Nephron (organoid): ENCODE measurements at regions not wholly inside any gene's neighbourhood (a gene's known extent, or its start where the extent isn't known, plus 50 kb on each side); places are given as distances from the start of the nearest gene placed in this dataset.

Experiments used
- H3K27ac Mint-ChIP-seq, 3 experiments: 2 replicates each; pipeline ENCODE4 v1.8.0; 2020; ENCODE audit warnings: mixed read lengths in 3 of 3, mild to moderate bottlenecking in 2 of 3, moderate library complexity in 1 of 3
- H3K27me3 Mint-ChIP-seq: 2 replicates; pipeline ENCODE4 v1.8.0; 2021; ENCODE audit warnings: low read depth, mild to moderate bottlenecking, moderate library complexity, mixed read lengths
- H3K36me3 Mint-ChIP-seq: 2 replicates; pipeline ENCODE4 v1.8.0; 2020; ENCODE audit warnings: low read depth, mixed read lengths
- H3K4me1 Mint-ChIP-seq: 2 replicates; pipeline ENCODE4 v1.8.0; 2020; ENCODE audit warnings: mixed read lengths
- H3K4me3 Mint-ChIP-seq, 3 experiments: 2 replicates each; pipeline ENCODE4 v1.8.0; 2020; ENCODE audit warnings: mild to moderate bottlenecking in 3 of 3, mixed read lengths in 3 of 3, moderate library complexity in 2 of 3
- H3K9me3 Mint-ChIP-seq: 2 replicates; pipeline ENCODE4 v1.8.0; 2020; ENCODE audit warnings: mixed read lengths
- TF ChIP-seq, protein P1 (sequence below), 3 experiments: fragments of 200-600 bp; sonication (generic); IDR thresholded peaks; one replicate each; pipeline ENCODE4 v1.5.0; 2021; ENCODE audit warnings: antibody characterized with exemption in 3 of 3; ENCODE audit not compliant: unreplicated experiment in 3 of 3

DNA sequence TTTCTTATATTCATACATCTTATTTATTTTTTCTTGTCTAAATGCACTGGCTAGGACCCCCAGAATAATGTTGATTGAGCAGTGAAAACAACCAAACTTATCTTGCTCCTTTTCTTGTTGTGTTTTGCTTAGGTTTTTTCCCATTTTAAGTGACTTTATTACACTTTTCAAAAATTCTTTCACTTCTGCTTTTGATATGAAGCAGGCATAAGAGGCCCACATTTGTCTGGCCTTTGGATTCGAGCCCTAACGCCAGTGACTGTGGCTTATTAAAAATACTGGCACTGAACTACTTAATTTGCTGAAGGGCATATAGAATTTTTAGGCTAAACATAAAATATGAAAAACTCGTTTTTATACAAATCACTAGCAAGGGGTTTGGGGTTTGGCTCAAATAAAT, 197.0 kb downstream of the ASB9 start:
- no peak overlapping the region for H3K4me3 Mint-ChIP-seq

DNA sequence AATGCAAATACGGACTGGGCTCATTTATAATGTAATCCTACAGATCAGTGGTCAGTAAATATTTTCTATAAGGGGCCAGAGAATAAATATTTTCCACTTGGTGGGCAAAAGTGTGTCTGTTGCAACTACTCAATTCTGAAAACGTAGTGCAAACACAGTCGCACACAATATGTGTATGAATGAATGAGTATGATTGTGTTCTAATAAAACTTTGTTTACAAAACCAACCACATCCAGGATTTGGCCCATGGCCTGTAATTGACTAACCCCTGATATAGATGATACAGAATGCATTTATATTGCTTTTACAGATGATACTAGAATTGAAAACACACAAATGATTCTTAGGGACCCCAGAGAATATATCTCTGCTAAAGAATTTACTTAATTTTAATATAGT, 197.6 kb downstream of the ASB9 start:
- no peaks in the 10 kb centered on the region for H3K4me1 Mint-ChIP-seq
- H3K27ac Mint-ChIP-seq = no peak overlapping the region
- no peaks in the 10 kb centered on the region for H3K36me3 Mint-ChIP-seq
- TF ChIP-seq, protein P1, sequence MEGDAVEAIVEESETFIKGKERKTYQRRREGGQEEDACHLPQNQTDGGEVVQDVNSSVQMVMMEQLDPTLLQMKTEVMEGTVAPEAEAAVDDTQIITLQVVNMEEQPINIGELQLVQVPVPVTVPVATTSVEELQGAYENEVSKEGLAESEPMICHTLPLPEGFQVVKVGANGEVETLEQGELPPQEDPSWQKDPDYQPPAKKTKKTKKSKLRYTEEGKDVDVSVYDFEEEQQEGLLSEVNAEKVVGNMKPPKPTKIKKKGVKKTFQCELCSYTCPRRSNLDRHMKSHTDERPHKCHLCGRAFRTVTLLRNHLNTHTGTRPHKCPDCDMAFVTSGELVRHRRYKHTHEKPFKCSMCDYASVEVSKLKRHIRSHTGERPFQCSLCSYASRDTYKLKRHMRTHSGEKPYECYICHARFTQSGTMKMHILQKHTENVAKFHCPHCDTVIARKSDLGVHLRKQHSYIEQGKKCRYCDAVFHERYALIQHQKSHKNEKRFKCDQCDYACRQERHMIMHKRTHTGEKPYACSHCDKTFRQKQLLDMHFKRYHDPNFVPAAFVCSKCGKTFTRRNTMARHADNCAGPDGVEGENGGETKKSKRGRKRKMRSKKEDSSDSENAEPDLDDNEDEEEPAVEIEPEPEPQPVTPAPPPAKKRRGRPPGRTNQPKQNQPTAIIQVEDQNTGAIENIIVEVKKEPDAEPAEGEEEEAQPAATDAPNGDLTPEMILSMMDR (IDR thresholded peaks at IDR 0.05; ENCODE audit: unreplicated experiment in 3 of 3) = no peak
- H3K27me3 Mint-ChIP-seq = no peaks in the 10 kb centered on the region
- peaks cover 4% of the 10 kb centered on the region for H3K9me3 Mint-ChIP-seq
- H3K4me3 Mint-ChIP-seq = no peak overlapping the region

More for the DNA sequence above, 197.0 kb downstream of the ASB9 start:
- Mint-ChIP-seq H3K4me1 (no peaks in the 10 kb centered on the region), H3K27ac (no peak overlapping the region), H3K27me3 (no peaks in the 10 kb centered on the region), H3K9me3 (peaks cover 4% of the 10 kb centered on the region), H3K36me3 (no peaks in the 10 kb centered on the region)
- TF ChIP-seq, protein P1 (IDR thresholded peaks at IDR 0.05; ENCODE audit: unreplicated experiment in 3 of 3) = no peak

DNA sequence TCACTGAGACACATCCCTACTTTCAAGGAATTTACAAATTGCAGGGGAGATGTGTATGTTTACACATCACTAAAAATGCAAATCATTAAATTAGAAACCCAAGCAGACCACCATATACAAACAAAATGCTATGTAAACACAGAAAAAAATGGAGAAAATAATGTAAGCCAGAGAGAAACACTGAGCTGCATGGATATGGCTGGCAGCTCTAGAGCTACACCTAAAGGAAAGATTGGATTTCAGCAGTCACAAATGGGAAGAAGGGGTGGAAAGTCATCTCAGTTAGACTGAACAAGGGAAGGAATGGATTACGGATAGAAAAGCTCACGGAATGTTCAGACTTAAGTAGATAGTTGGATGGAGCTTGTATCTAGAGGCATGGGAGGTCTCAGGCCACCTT, 186.3 kb downstream of the MOSPD2 start:
- Mint-ChIP-seq H3K9me3 (peaks cover 5% of the 10 kb centered on the region), H3K27ac (no peak overlapping the region), H3K4me1 (no peaks in the 10 kb centered on the region), H3K36me3 (no peaks in the 10 kb centered on the region), H3K4me3 (no peak overlapping the region), H3K27me3 (no peaks in the 10 kb centered on the region)
- TF ChIP-seq, protein P1 (IDR thresholded peaks at IDR 0.05; ENCODE audit: unreplicated experiment in 3 of 3) = no peak

DNA sequence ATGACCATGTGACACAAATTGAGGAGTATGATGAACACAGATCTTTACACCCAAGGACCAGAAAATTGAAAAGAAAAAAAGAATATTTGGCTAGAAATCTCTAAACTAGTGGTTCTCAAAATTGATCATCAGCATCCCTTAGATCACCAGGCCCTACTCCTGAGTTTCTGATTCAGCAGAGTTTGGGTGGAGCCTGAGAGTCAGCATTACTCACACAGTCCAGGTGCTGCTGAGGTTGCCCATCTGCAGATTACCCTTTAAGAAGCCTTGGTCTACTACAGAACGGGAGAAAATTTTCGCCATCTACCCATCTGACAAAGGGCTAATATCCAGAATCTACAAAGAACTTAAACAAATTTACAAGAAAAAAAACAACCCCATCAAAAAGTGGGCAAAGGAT, 182.8 kb downstream of the MOSPD2 start:
- Mint-ChIP-seq H3K4me1 (no peaks in the 10 kb centered on the region), H3K9me3 (peaks cover 3% of the 10 kb centered on the region), H3K36me3 (no peaks in the 10 kb centered on the region), H3K4me3 (no peak overlapping the region), H3K27ac (no peak overlapping the region), H3K27me3 (no peaks in the 10 kb centered on the region)
- TF ChIP-seq, protein P1 (IDR thresholded peaks at IDR 0.05; ENCODE audit: unreplicated experiment in 3 of 3) = no peak

DNA sequence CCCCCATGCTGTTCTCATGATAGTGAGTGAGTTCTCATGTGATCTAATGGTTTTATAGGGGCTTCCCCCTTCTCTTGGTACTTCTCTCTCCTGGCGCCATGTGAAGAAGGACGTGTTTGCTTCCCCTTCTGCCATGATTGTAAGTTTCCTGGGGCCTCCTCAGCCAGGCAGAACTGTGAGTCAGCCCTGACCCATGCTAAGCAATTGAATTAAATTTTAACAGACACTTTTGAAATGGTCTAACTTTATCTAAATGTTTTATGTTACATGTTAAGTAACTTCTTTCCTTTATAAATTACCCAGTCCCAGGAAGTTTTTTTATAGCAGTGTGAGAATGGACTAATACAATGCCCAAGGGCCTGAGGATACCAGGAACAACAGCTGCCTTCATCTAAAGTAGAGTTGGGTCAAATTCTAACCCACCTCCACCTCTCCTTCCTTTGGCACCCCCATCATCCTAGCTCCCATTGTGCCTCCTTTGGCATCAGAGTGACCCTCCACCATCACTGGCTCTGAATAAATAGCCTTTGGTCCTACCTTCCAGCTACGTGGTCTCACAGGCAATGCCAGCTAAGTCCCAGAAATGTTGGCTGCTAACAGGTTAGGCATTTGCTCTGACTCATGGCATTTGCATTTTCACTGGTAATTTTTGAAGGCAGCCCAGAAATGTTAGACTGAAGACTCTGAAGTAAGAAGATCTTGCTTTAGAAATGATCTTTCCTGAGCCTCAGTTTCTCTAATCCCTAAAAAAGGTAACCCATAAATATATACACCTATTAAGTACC, 182.1 kb downstream of the MOSPD2 start:
- H3K36me3 Mint-ChIP-seq = no peaks in the 10 kb centered on the region
- peaks cover 7% of the 10 kb centered on the region for H3K9me3 Mint-ChIP-seq
- TF ChIP-seq, protein P1 (IDR thresholded peaks at IDR 0.05; ENCODE audit: unreplicated experiment in 3 of 3) = no peak
- no peak overlapping the region for H3K4me3 Mint-ChIP-seq
- no peaks in the 10 kb centered on the region for H3K4me1 Mint-ChIP-seq
- H3K27ac Mint-ChIP-seq = no peak overlapping the region
- no peaks in the 10 kb centered on the region for H3K27me3 Mint-ChIP-seq

DNA sequence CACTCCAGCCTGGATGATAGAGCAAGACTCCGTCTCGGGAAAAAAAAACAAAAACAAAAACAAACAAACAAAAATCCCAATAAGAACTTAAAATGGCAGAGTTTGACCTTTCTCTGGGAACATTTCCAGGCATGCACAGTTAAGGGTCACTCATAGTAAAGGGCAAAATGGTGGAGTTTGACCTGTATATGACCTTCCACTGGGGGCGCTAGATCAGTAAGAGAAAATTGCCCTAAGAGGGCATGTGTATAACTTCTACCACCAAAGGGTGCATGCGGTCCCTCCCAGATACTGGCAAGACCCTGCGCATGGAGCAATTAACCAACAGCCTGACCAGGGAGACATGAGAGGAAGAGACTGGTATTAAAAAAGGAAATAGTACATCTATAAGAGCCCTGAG, 177.2 kb downstream of the MOSPD2 start:
- no peaks in the 10 kb centered on the region for H3K36me3 Mint-ChIP-seq
- H3K27ac Mint-ChIP-seq = no peak overlapping the region
- no peak overlapping the region for H3K4me3 Mint-ChIP-seq
- no peaks in the 10 kb centered on the region for H3K27me3 Mint-ChIP-seq
- TF ChIP-seq, protein P1 (IDR thresholded peaks at IDR 0.05; ENCODE audit: unreplicated experiment in 3 of 3) = no peak
- H3K4me1 Mint-ChIP-seq = no peaks in the 10 kb centered on the region
- H3K9me3 Mint-ChIP-seq = peaks cover 20% of the 10 kb centered on the region
